Esophagus squamous epithelium (tissue), 5 donors: ENCODE measurements at regions not wholly inside any gene's neighbourhood (a gene's known extent, or its start where the extent isn't known, plus 50 kb on each side); places are given as distances from the start of the nearest gene placed in this dataset.

Source experiments
- DNase-seq: peaks from one replicate; lab custom pipeline; 2025; lab: John Stamatoyannopoulos, UW
- H3K27ac ChIP-seq, 4 donors: fragments of 200-600 bp; sonication (generic); one replicate each; pipeline ENCODE4 v1.5.1; 2016 to 2019; ENCODE audit warnings: mild to moderate bottlenecking in 1 of 4
- H3K27me3 ChIP-seq, 4 donors: fragments of 200-600 bp; sonication (generic); 1 replicate in 3 of 4; 2 replicates in 1 of 4; pipeline versions ENCODE4 v1.5.1 to v1.6.0; 2017 to 2021; ENCODE audit warnings: antibody characterized with exemption in 1 of 4
- H3K36me3 ChIP-seq, 3 donors: fragments of 200-600 bp; sonication (generic); one replicate each; pipeline ENCODE4 v1.5.1; 2016 to 2019
- H3K4me1 ChIP-seq, 3 donors: fragments of 200-600 bp; sonication (generic); one replicate each; pipeline ENCODE4 v1.5.1; 2017 to 2019
- H3K4me3 ChIP-seq, 4 donors: fragments of 200-600 bp; sonication (generic); 1 replicate in 3 of 4; 2 replicates in 1 of 4; pipeline ENCODE4 v1.5.1; 2016 to 2019; ENCODE audit warnings: mild to moderate bottlenecking in 2 of 4, moderate library complexity in 1 of 4
- H3K9me3 ChIP-seq, 3 donors: fragments of 200-600 bp; sonication (generic); one replicate each; pipeline ENCODE4 v1.5.1; 2016 to 2019
- CTCF ChIP-seq, 6 experiments: fragments of 450-650 bp in 4 of 6; fragments of 200-600 bp in 2 of 6; sonication (generic) in 2 of 6; IDR thresholded peaks; one replicate each; pipeline ENCODE4 v1.5.1; 2016 to 2019; ENCODE audit warnings: antibody characterized with exemption in 6 of 6, mild to moderate bottlenecking in 4 of 6, moderate library complexity in 4 of 6
- POLR2A ChIP-seq, 4 donors: fragments of 450-650 bp; IDR thresholded peaks; one replicate each; pipeline ENCODE4 v1.6.1; 2017; ENCODE audit warnings: antibody characterized with exemption in 4 of 4, mild to moderate bottlenecking in 4 of 4, moderate library complexity in 3 of 4
- WGBS, 2 donors: methylation state at CpG; one replicate each; pipeline ENCODE4 v1.1.5; 2018; 5-methylcytosine and 5-hydroxymethylcytosine counted together
- intact Hi-C: fragments of 100-400 bp; cut with DNase I; formaldehyde crosslinking; loops from one replicate; pipeline ENCODE4 v1.15.0; 2022
- donor health status: DM: yes; HTN: yes; CAD: no.

- Histone ChIP-seq H3K9me3 (no peaks in the 10 kb centered on the region), H3K4me1 (no peaks in the 10 kb centered on the region), H3K4me3 (no peak overlapping the region), H3K27ac (no peak overlapping the region), H3K36me3 (no peaks in the 10 kb centered on the region), H3K27me3 (peaks cover 0 to 52% (median 0%) of the 10 kb centered on the region in 4 donors)
- no peak for DNase-seq
- intact Hi-C loops, result no loop called here
- TF ChIP-seq POLR2A (IDR thresholded peaks at IDR 0.05), result no peak
- TF ChIP-seq CTCF (IDR thresholded peaks at IDR 0.05), result no peak
These were observed 130.7 kb upstream of the IGSF21 start for GRCh38 chr1:17976854-17977253.

- 29 to 41% methylated on average over 3 of the region's 3 CpGs for WGBS, 2 donors
These were observed 129.6 kb upstream of the IGSF21 start for GRCh38 chr1:17978016-17978415.

GRCh38 chr1:17979815-17980214 is 127.8 kb upstream of the IGSF21 start:
- intact Hi-C loops, result no loop called here

More at GRCh38 chr1:17978016-17978415, 129.6 kb upstream of the IGSF21 start:
- intact Hi-C loops, result no loop called here
- Histone ChIP-seq H3K4me1 (no peaks in the 10 kb centered on the region), H3K4me3 (no peak overlapping the region), H3K27ac (no peak overlapping the region), H3K9me3 (no peaks in the 10 kb centered on the region), H3K27me3 (peaks cover 0 to 61% (median 0%) of the 10 kb centered on the region in 4 donors), H3K36me3 (no peaks in the 10 kb centered on the region)
- no peak for TF ChIP-seq POLR2A (IDR thresholded peaks at IDR 0.05)
- no peak for TF ChIP-seq CTCF (IDR thresholded peaks at IDR 0.05)
- no peak for DNase-seq

GRCh38 chr1:17982197-17982596 is 125.4 kb upstream of the IGSF21 start:
- H3K36me3 ChIP-seq, result no peaks in the 10 kb centered on the region
- TF ChIP-seq POLR2A (IDR thresholded peaks at IDR 0.05), result no peak
- no peak for TF ChIP-seq CTCF (IDR thresholded peaks at IDR 0.05)
- no peak overlapping the region for H3K27ac ChIP-seq
- no peak for DNase-seq
- no peak overlapping the region for H3K4me3 ChIP-seq
- H3K9me3 ChIP-seq, result no peaks in the 10 kb centered on the region
- peaks cover 0 to 58% (median 0%) of the 10 kb centered on the region in 4 donors for H3K27me3 ChIP-seq
- intact Hi-C loops, result no loop called here
- WGBS, 2 donors, result 63 to 79% methylated on average over 6 of the region's 6 CpGs
- H3K4me1 ChIP-seq, result no peaks in the 10 kb centered on the region

More at GRCh38 chr1:17979815-17980214, 127.8 kb upstream of the IGSF21 start:
- Histone ChIP-seq H3K9me3 (no peaks in the 10 kb centered on the region), H3K4me3 (no peak overlapping the region), H3K36me3 (no peaks in the 10 kb centered on the region), H3K27me3 (peaks cover 0 to 60% (median 0%) of the 10 kb centered on the region in 4 donors), H3K27ac (no peak overlapping the region), H3K4me1 (no peaks in the 10 kb centered on the region)
- TF ChIP-seq POLR2A (IDR thresholded peaks at IDR 0.05) (no peak), CTCF (IDR thresholded peaks at IDR 0.05) (no peak)
- WGBS, 2 donors, result 33 to 44% methylated on average over 5 to 6 of the region's 6 CpGs
- DNase-seq, result no peak

GRCh38 chr1:17984583-17984982 is 123.0 kb upstream of the IGSF21 start:
- TF ChIP-seq POLR2A (IDR thresholded peaks at IDR 0.05) (no peak), CTCF (IDR thresholded peaks at IDR 0.05) (peak in 5 of 6 experiments; percentile 25 to 51 (median 31))
- no peaks in the 10 kb centered on the region for H3K36me3 ChIP-seq
- 18 to 26% methylated on average over 9 of the region's 9 CpGs for WGBS, 2 donors
- DNase-seq, result no peak
- H3K4me3 ChIP-seq, result no peak overlapping the region
- no peaks in the 10 kb centered on the region for H3K9me3 ChIP-seq
- H3K4me1 ChIP-seq, result no peaks in the 10 kb centered on the region
- no peak overlapping the region for H3K27ac ChIP-seq
- intact Hi-C loops, result no loop called here
- peaks cover 0 to 51% (median 0%) of the 10 kb centered on the region in 4 donors for H3K27me3 ChIP-seq
